Stomach (tissue), 4 donors: ENCODE measurements at regions not wholly inside any gene's neighbourhood (a gene's known extent, or its start where the extent isn't known, plus 50 kb on each side); places are given as distances from the start of the nearest gene placed in this dataset.
"Not testable (repeated sequence)": the region's sequence is repeated elsewhere in the genome, so short reads cannot be mapped to it uniquely, and the experiment has no call there.

ENCODE experiments used
- POLR2A ChIP-seq, 4 donors: fragments of 450-650 bp; IDR thresholded peaks; one replicate each; pipeline ENCODE4 v1.6.1; 2016; ENCODE audit warnings: antibody characterized with exemption in 4 of 4, control low read depth in 2 of 4, mild to moderate bottlenecking in 1 of 4, moderate library complexity in 1 of 4
- POLR2AphosphoS5 ChIP-seq, 3 donors: sonication (generic); formaldehyde crosslinking; IDR thresholded peaks; one replicate each; pipeline ENCODE4 v1.6.1; 2016; ENCODE audit warnings: antibody characterized with exemption in 3 of 3

- not testable (repeated sequence) for TF ChIP-seq POLR2AphosphoS5, POLR2A (IDR thresholded peaks at IDR 0.05)
Measured at GRCh38 chr22:10708175-10708574, 4819.8 kb upstream of the OR11H1 start.
